MM.1S (cell line): ENCODE measurements at regions not wholly inside any gene's neighbourhood (a gene's known extent, or its start where the extent isn't known, plus 50 kb on each side); places are given as distances from the start of the nearest gene placed in this dataset.

ENCODE experiments used
- DNase-seq: peaks from one replicate; pipeline ENCODE4 v3.0.0-alpha.2; 2015
- H2AFZ ChIP-seq: fragments of 300-600 bp; sonication (generic); 2 replicates; pipeline ENCODE4 v1.6.0; 2016; ENCODE audit warnings: antibody characterized with exemption, low read length
- H3F3A ChIP-seq: fragments of 300-600 bp; sonication (generic); 2 replicates; pipeline ENCODE4 v1.6.1; 2016; ENCODE audit warnings: mild to moderate bottlenecking, antibody characterized with exemption, low read length, moderate library complexity, mixed read lengths; ENCODE audit not compliant: insufficient read depth
- H3K27ac ChIP-seq: fragments of 300-600 bp; sonication (generic); 2 replicates; pipeline ENCODE4 v1.5.1; 2016; ENCODE audit warnings: mild to moderate bottlenecking, low read length
- H3K27me3 ChIP-seq: fragments of 300-600 bp; sonication (generic); replicated peaks from 2 replicates; pipeline ENCODE4 v1.6.0; 2016; ENCODE audit warnings: low read length; ENCODE audit not compliant: insufficient read depth
- H3K36me3 ChIP-seq: fragments of 300-600 bp; sonication (generic); replicated peaks from 2 replicates; pipeline ENCODE4 v1.6.1; 2016; ENCODE audit warnings: mild to moderate bottlenecking, low read length, mixed read lengths; ENCODE audit not compliant: insufficient read depth
- H3K4me1 ChIP-seq: fragments of 300-600 bp; sonication (generic); 2 replicates; pipeline ENCODE4 v1.6.1; 2016; ENCODE audit warnings: low read length, mixed read lengths
- H3K4me2 ChIP-seq: fragments of 300-600 bp; sonication (generic); 2 replicates; pipeline ENCODE4 v1.6.0; 2016; ENCODE audit warnings: low read depth, low read length
- H3K4me3 ChIP-seq: fragments of 300-600 bp; sonication (generic); 2 replicates; pipeline ENCODE4 v1.5.1; 2016; ENCODE audit warnings: low read length, mixed read lengths
- H3K79me2 ChIP-seq: fragments of 300-600 bp; sonication (generic); 2 replicates; pipeline ENCODE4 v1.6.1; 2016; ENCODE audit warnings: mixed run types, low read length, mixed read lengths
- H3K9ac ChIP-seq: fragments of 300-600 bp; sonication (generic); 2 replicates; pipeline ENCODE4 v1.6.1; 2016; ENCODE audit warnings: low read length, mixed read lengths
- H3K9me2 ChIP-seq: fragments of 300-600 bp; sonication (generic); replicated peaks from 2 replicates; pipeline ENCODE4 v1.6.1; 2016; ENCODE audit warnings: mild to moderate bottlenecking, low read length, mixed read lengths; ENCODE audit not compliant: insufficient read depth
- H3K9me3 ChIP-seq: fragments of 300-600 bp; sonication (generic); replicated peaks from 2 replicates; pipeline ENCODE4 v1.6.1; 2016; ENCODE audit warnings: mild to moderate bottlenecking, low read length, mixed read lengths; ENCODE audit not compliant: insufficient read depth
- H4K20me1 ChIP-seq: fragments of 300-600 bp; sonication (generic); 2 replicates; pipeline ENCODE4 v1.6.1; 2016; ENCODE audit warnings: mild to moderate bottlenecking, low read length, moderate library complexity, mixed read lengths; ENCODE audit not compliant: insufficient read depth
- CTCF ChIP-seq: fragments of 300-600 bp; sonication (generic); IDR thresholded peaks from 2 replicates; pipeline ENCODE4 v1.5.1; 2016; ENCODE audit warnings: antibody characterized with exemption, low read length, mixed read lengths
- EZH2 ChIP-seq: fragments of 300-600 bp; sonication (generic); optimal IDR thresholded peaks from 2 replicates; pipeline ENCODE3; 2017; ENCODE audit warnings: low read depth, mild to moderate bottlenecking, antibody characterized with exemption, low read length, mixed read lengths
- EZH2phosphoT487 ChIP-seq: fragments of 300-600 bp; sonication (generic); IDR thresholded peaks from 2 replicates; pipeline ENCODE4 v1.6.1; 2018; ENCODE audit warnings: antibody characterized with exemption, low read length

GRCh38 chr18:73715210-73715670, 432.4 kb downstream of the FBXO15 start:
- Histone ChIP-seq H2AFZ (no peak overlapping the region), H3F3A (no peaks in the 10 kb centered on the region), H3K27ac (no peak overlapping the region), H3K79me2 (no peaks in the 10 kb centered on the region), H4K20me1 (no peaks in the 10 kb centered on the region), H3K9ac (no peak overlapping the region), H3K9me3 (no peaks in the 10 kb centered on the region), H3K36me3 (no peaks in the 10 kb centered on the region), H3K9me2 (no peaks in the 10 kb centered on the region), H3K4me2 (no peak overlapping the region), H3K27me3 (no peaks in the 10 kb centered on the region), H3K4me3 (no peak overlapping the region), H3K4me1 (no peaks in the 10 kb centered on the region)
- DNase-seq, result no peak
- no peak for TF ChIP-seq CTCF
- TF ChIP-seq EZH2phosphoT487, result no peak
- no peak for TF ChIP-seq EZH2

- H3K9ac ChIP-seq, result no peak overlapping the region
- H3F3A ChIP-seq, result no peaks in the 10 kb centered on the region
- no peaks in the 10 kb centered on the region for H3K79me2 ChIP-seq
- H3K27ac ChIP-seq, result no peak overlapping the region
- no peaks in the 10 kb centered on the region for H3K9me2 ChIP-seq
- H3K4me1 ChIP-seq, result no peaks in the 10 kb centered on the region
- H3K9me3 ChIP-seq, result no peaks in the 10 kb centered on the region
- TF ChIP-seq CTCF, result no peak
- no peak for TF ChIP-seq EZH2phosphoT487
- no peak for TF ChIP-seq EZH2
- no peaks in the 10 kb centered on the region for H3K36me3 ChIP-seq
- DNase-seq, result no peak
- H3K4me2 ChIP-seq, result no peak overlapping the region
- H3K4me3 ChIP-seq, result no peak overlapping the region
- no peaks in the 10 kb centered on the region for H4K20me1 ChIP-seq
- H2AFZ ChIP-seq, result no peak overlapping the region
- no peaks in the 10 kb centered on the region for H3K27me3 ChIP-seq
Observed at GRCh38 chr18:73714466-73714865, 433.2 kb downstream of the FBXO15 start.

- no peaks in the 10 kb centered on the region for H3K36me3 ChIP-seq
- TF ChIP-seq EZH2 (no peak), CTCF (no peak), EZH2phosphoT487 (no peak)
- H2AFZ ChIP-seq, result no peak overlapping the region
- H4K20me1 ChIP-seq, result no peaks in the 10 kb centered on the region
- no peak overlapping the region for H3K9ac ChIP-seq
- no peak for DNase-seq
- no peaks in the 10 kb centered on the region for H3K27me3 ChIP-seq
- no peak overlapping the region for H3K4me3 ChIP-seq
- no peak overlapping the region for H3K27ac ChIP-seq
- H3K9me3 ChIP-seq, result no peaks in the 10 kb centered on the region
- no peak overlapping the region for H3K4me2 ChIP-seq
- no peaks in the 10 kb centered on the region for H3K9me2 ChIP-seq
- H3F3A ChIP-seq, result no peaks in the 10 kb centered on the region
- H3K4me1 ChIP-seq, result no peaks in the 10 kb centered on the region
- no peaks in the 10 kb centered on the region for H3K79me2 ChIP-seq
Observed at GRCh38 chr18:73711256-73711655, 436.4 kb downstream of the FBXO15 start.

GRCh38 chr18:73708591-73708990, 439.0 kb downstream of the FBXO15 start:
- Histone ChIP-seq H3K9me3 (no peaks in the 10 kb centered on the region), H3K4me1 (no peaks in the 10 kb centered on the region), H3K36me3 (no peaks in the 10 kb centered on the region), H2AFZ (no peak overlapping the region), H4K20me1 (no peaks in the 10 kb centered on the region), H3F3A (no peaks in the 10 kb centered on the region), H3K4me2 (no peak overlapping the region), H3K4me3 (no peak overlapping the region), H3K79me2 (no peaks in the 10 kb centered on the region), H3K9ac (no peak overlapping the region), H3K27ac (no peak overlapping the region), H3K9me2 (no peaks in the 10 kb centered on the region), H3K27me3 (no peaks in the 10 kb centered on the region)
- no peak for TF ChIP-seq CTCF
- TF ChIP-seq EZH2phosphoT487, result no peak
- TF ChIP-seq EZH2, result no peak
- DNase-seq, result no peak
